WI38 (cell line): ENCODE measurements at regions not wholly inside any gene's neighbourhood (a gene's known extent, or its start where the extent isn't known, plus 50 kb on each side); places are given as distances from the start of the nearest gene placed in this dataset.

Source experiments
- H3K4me3 ChIP-seq: 2 replicates; pipeline ENCODE4 v1.5.1; 2011; ENCODE audit warnings: low read depth, mild to moderate bottlenecking, control low read depth, low read length
- CTCF ChIP-seq: IDR thresholded peaks from 2 replicates; pipeline ENCODE4 v1.5.1; 2012; ENCODE audit warnings: low read depth, mild to moderate bottlenecking, control low read depth, low read length

DNA sequence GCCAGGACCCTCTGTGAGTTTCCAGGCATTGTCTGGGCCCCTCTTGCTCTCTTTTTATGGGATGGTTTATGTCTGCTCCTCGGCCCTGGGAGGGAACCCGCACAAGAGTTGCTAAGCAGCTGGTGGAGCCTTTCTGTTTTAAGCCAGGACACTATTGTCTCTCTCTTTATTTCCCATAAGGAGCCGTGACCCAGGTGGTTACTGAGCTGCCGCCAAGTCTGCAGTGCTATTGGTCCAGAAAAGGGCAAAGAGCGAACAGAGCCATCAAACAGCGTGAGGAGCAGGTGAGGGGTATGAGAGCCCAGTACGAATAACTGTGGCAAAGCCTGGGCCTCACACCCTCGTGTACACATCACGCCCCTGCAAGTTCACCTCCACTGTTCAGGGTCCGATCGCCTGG is 280.2 kb downstream of the SHQ1 start:
- TF ChIP-seq CTCF: no peak
- H3K4me3 ChIP-seq: no peak overlapping the region

DNA sequence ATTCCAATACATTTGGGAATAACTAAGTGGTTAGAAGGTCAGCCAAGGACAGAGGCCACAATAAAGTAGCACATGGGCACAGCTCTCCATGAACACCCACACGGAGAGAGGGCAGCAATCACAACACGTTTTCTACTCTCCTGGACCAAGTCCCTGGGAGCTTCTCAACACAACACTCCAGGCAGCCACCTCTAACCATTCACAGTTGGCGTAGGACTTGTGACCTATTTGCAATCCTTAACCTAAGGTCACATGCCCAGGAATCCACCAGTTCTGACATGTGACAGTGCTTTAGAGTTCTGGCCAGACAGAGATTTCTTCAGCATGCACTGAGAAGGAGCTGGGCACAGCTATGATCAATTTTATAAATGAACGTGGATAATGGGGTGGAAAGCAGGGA is 280.8 kb downstream of the SHQ1 start:
- TF ChIP-seq CTCF: no peak

DNA sequence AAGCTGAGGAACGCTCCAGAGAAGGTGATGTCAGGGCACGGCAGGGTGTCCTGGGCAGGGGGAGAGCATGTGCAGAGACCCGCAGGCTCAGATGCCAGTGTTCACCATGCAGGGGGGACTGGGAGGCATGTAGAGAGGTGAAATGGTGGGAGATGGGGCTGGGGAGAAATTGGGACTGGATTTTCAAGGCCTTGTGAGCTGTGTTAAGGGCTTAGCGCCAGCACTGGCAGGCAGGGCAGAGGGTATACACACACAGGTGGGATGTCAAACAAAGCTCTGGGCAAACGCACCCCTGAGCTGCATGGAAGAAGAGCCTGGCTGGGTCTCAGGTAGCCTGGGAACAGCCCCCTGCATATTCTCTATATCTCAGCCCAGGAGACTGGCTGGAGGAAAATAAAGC is 282.7 kb downstream of the SHQ1 start:
- no peak for TF ChIP-seq CTCF
- H3K4me3 ChIP-seq: no peak overlapping the region

More for the DNA sequence above, 280.8 kb downstream of the SHQ1 start:
- H3K4me3 ChIP-seq: no peak overlapping the region

GRCh38 chr3:72563690-72564370 is 284.4 kb downstream of the SHQ1 start:
- no peak for TF ChIP-seq CTCF
- no peak overlapping the region for H3K4me3 ChIP-seq

DNA sequence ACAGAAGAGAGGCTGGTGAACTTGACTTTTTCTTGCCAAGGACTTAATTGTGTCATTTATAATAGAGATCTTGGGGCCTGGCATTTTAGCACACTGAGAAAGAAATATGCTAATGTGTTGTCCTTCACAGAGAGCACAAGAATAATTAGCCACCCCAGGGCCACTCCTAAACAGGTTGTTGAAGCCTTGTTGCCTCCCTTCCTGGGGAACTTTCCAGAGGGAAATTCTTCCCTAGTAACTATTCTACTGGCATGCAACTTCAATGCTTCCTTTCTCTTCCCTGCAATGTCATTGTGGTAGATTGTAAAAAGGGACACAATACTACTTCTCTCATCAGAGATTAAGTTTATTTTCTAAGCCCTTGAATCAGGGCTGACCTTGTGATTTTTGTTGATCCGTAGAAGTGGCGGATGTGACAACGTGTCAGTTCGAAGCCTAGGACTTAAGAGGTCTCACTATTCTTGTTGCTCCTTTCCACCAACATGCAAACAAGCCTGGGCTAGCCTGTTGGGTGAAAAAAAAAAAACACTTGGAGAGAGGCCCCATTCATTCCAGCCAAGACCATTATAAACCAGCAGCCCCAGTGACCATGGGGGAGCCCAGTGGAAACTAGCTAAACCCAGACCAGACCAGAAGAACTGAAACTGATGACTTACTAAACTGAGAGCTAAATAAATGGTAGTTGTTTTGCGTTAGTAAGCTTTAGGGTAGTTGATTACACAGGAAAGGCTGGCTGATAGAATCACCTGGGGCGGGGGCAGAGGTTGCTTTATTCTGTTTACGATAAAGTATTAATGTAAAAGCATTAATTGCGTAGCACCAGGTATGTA is 287.2 kb downstream of the SHQ1 start:
- TF ChIP-seq CTCF: no peak
- no peak overlapping the region for H3K4me3 ChIP-seq

- H3K4me3 ChIP-seq: no peak overlapping the region
Measured at GRCh38 chr3:72559385-72559784, 288.9 kb downstream of the SHQ1 start.

More at GRCh38 chr3:72559385-72559784, 288.9 kb downstream of the SHQ1 start:
- TF ChIP-seq CTCF: no peak
